ENCODE measurements at regions not wholly inside any gene's neighbourhood (a gene's known extent, or its start where the extent isn't known, plus 50 kb on each side); places are given as distances from the start of the nearest gene placed in this dataset.

GRCh38 chr15:87239582-87240230 is 1016.8 kb downstream of the NTRK3 start:
- DNase-seq (ENCODE audit: low spot score), result no peak

- DNase-seq (ENCODE audit: low spot score), result no peak
Measured at GRCh38 chr15:87238451-87239068, 1018.0 kb downstream of the NTRK3 start.

GRCh38 chr15:87228460-87228859 is 1028.1 kb downstream of the NTRK3 start:
- no peak for DNase-seq (ENCODE audit: low spot score)

GRCh38 chr15:87227846-87228245 is 1028.7 kb downstream of the NTRK3 start:
- DNase-seq (ENCODE audit: low spot score), result no peak

GRCh38 chr15:87225436-87225835 is 1031.1 kb downstream of the NTRK3 start:
- no peak for DNase-seq (ENCODE audit: low spot score)

- DNase-seq (ENCODE audit: low spot score), result no peak
Measured at GRCh38 chr15:87224404-87224803, 1032.1 kb downstream of the NTRK3 start.

- no peak for DNase-seq (ENCODE audit: low spot score)
Measured at GRCh38 chr15:87219650-87220615, 1036.6 kb downstream of the NTRK3 start.

- no peak for DNase-seq (ENCODE audit: low spot score)
Measured at GRCh38 chr15:87215100-87215499, 1041.4 kb downstream of the NTRK3 start.

- no peak for DNase-seq (ENCODE audit: low spot score)
Measured at GRCh38 chr15:87213626-87214025, 1042.9 kb downstream of the NTRK3 start.

- DNase-seq (ENCODE audit: low spot score), result no peak
Measured at GRCh38 chr15:87212041-87212440, 1044.5 kb downstream of the NTRK3 start.

- no peak for DNase-seq (ENCODE audit: low spot score)
Measured at GRCh38 chr15:87211547-87211946, 1045.0 kb downstream of the NTRK3 start.

GRCh38 chr15:87209891-87210689 is 1046.4 kb downstream of the NTRK3 start:
- no peak for DNase-seq (ENCODE audit: low spot score)

- DNase-seq (ENCODE audit: low spot score), result no peak
Measured at GRCh38 chr15:87207990-87208580, 1048.5 kb downstream of the NTRK3 start.

GRCh38 chr15:87207251-87207650 is 1049.3 kb downstream of the NTRK3 start:
- DNase-seq (ENCODE audit: low spot score), result no peak

GRCh38 chr15:87201986-87202385 is 1054.6 kb downstream of the NTRK3 start:
- no peak for DNase-seq (ENCODE audit: low spot score)

- DNase-seq (ENCODE audit: low spot score), result no peak
Measured at GRCh38 chr15:87200149-87200548, 1056.4 kb downstream of the NTRK3 start.

- no peak for DNase-seq (ENCODE audit: low spot score)
Measured at GRCh38 chr15:87197981-87198380, 1058.6 kb downstream of the NTRK3 start.

- DNase-seq (ENCODE audit: low spot score), result no peak
Measured at GRCh38 chr15:87196498-87196897, 1060.0 kb downstream of the NTRK3 start.

GRCh38 chr15:87193481-87193880 is 1063.1 kb downstream of the NTRK3 start:
- no peak for DNase-seq (ENCODE audit: low spot score)

GRCh38 chr15:87167706-87168105 is 1088.0 kb downstream of the AGBL1 start:
- DNase-seq (ENCODE audit: low spot score), result no peak

- DNase-seq (ENCODE audit: low spot score), result no peak
Measured at GRCh38 chr15:87167055-87167454, 1087.4 kb downstream of the AGBL1 start.

- no peak for DNase-seq (ENCODE audit: low spot score)
Measured at GRCh38 chr15:87155771-87156170, 1076.1 kb downstream of the AGBL1 start.
